Progenitor cell of endocrine pancreas (in vitro differentiated cells): ENCODE measurements at regions not wholly inside any gene's neighbourhood (a gene's known extent, or its start where the extent isn't known, plus 50 kb on each side); places are given as distances from the start of the nearest gene placed in this dataset.

Experiments
- DNase-seq: peaks from one replicate; pipeline ENCODE4 v3.0.0; 2021; ENCODE audit warnings: low spot score; ENCODE audit not compliant: unreplicated experiment
- H3K27ac Mint-ChIP-seq: 2 replicates; pipeline ENCODE4 v1.8.0; 2021; ENCODE audit warnings: mild to moderate bottlenecking, moderate library complexity, mixed read lengths
- H3K27me3 Mint-ChIP-seq: 2 replicates; pipeline ENCODE4 v1.8.0; 2021; ENCODE audit warnings: mixed read lengths
- H3K36me3 Mint-ChIP-seq: 2 replicates; pipeline ENCODE4 v1.8.0; 2022; ENCODE audit warnings: mixed read lengths; ENCODE audit not compliant: insufficient read depth
- H3K4me1 Mint-ChIP-seq: 2 replicates; pipeline ENCODE4 v1.8.0; 2021; ENCODE audit warnings: low read depth, mixed read lengths
- H3K4me3 Mint-ChIP-seq: 2 replicates; pipeline ENCODE4 v1.8.0; 2021; ENCODE audit warnings: low read depth, mild to moderate bottlenecking, moderate library complexity, mixed read lengths
- H3K9me3 Mint-ChIP-seq: 2 replicates; pipeline ENCODE4 v1.8.0; 2021; ENCODE audit warnings: low read depth, mixed read lengths
- TF ChIP-seq, protein P1 (sequence below): fragments of 200-600 bp; sonication (generic); IDR thresholded peaks from one replicate; pipeline ENCODE4 v1.5.0; 2021; ENCODE audit warnings: antibody characterized with exemption, mild to moderate bottlenecking; ENCODE audit not compliant: unreplicated experiment

DNA sequence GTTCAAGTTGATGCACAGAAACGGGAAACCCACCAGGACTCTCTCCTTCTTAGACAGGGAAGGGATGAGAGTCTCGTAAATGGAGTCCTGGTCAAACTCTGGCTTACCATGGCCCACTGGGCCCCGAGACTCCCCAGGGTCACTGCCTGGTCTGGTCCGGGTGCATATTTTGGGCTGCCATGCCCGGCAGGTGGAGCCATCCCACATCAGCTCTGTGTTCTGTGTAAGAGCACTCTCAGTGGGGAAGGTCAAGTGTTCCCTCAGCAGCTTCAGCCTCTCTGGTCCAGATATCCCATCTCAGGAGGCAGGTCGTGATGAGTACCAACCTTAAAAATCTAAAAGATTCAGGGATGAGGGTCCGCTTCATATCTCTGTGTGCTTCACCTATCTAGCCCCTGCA, 138.8 kb downstream of the EDN3 start:
- TF ChIP-seq, protein P1, sequence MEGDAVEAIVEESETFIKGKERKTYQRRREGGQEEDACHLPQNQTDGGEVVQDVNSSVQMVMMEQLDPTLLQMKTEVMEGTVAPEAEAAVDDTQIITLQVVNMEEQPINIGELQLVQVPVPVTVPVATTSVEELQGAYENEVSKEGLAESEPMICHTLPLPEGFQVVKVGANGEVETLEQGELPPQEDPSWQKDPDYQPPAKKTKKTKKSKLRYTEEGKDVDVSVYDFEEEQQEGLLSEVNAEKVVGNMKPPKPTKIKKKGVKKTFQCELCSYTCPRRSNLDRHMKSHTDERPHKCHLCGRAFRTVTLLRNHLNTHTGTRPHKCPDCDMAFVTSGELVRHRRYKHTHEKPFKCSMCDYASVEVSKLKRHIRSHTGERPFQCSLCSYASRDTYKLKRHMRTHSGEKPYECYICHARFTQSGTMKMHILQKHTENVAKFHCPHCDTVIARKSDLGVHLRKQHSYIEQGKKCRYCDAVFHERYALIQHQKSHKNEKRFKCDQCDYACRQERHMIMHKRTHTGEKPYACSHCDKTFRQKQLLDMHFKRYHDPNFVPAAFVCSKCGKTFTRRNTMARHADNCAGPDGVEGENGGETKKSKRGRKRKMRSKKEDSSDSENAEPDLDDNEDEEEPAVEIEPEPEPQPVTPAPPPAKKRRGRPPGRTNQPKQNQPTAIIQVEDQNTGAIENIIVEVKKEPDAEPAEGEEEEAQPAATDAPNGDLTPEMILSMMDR: no peak
- H3K4me3 Mint-ChIP-seq: no peak overlapping the region
- no peaks in the 10 kb centered on the region for H3K9me3 Mint-ChIP-seq
- H3K27me3 Mint-ChIP-seq: peaks cover 36% of the 10 kb centered on the region
- peaks cover 15% of the 10 kb centered on the region for H3K4me1 Mint-ChIP-seq
- H3K36me3 Mint-ChIP-seq: no peaks in the 10 kb centered on the region
- no peak for DNase-seq
- no peak overlapping the region for H3K27ac Mint-ChIP-seq

DNA sequence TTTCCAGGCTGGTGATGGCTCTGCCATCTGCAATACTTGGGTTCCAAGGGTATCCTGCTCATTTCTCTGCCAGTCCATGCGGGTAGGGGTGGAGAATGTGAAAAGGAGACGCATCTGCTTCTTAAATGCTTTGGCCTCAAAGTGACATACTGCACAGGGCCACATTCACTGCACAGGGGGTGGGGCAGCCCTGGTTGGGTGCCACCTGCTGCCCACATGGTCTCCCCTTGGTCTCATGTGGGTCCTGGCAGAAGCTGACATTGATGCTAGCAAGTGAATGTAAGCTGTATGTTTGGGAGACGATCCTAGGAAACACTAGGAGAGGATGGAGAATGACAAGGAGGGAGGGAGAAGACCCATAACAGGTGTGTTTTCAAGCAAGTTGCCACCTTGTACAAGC, 140.9 kb downstream of the EDN3 start:
- H3K4me1 Mint-ChIP-seq: peaks cover 9% of the 10 kb centered on the region
- H3K27ac Mint-ChIP-seq: no peak overlapping the region
- no peak overlapping the region for H3K4me3 Mint-ChIP-seq
- peaks cover 53% of the 10 kb centered on the region for H3K27me3 Mint-ChIP-seq
- no peaks in the 10 kb centered on the region for H3K9me3 Mint-ChIP-seq
- no peaks in the 10 kb centered on the region for H3K36me3 Mint-ChIP-seq
- DNase-seq: no peak
- TF ChIP-seq, protein P1: no peak

DNA sequence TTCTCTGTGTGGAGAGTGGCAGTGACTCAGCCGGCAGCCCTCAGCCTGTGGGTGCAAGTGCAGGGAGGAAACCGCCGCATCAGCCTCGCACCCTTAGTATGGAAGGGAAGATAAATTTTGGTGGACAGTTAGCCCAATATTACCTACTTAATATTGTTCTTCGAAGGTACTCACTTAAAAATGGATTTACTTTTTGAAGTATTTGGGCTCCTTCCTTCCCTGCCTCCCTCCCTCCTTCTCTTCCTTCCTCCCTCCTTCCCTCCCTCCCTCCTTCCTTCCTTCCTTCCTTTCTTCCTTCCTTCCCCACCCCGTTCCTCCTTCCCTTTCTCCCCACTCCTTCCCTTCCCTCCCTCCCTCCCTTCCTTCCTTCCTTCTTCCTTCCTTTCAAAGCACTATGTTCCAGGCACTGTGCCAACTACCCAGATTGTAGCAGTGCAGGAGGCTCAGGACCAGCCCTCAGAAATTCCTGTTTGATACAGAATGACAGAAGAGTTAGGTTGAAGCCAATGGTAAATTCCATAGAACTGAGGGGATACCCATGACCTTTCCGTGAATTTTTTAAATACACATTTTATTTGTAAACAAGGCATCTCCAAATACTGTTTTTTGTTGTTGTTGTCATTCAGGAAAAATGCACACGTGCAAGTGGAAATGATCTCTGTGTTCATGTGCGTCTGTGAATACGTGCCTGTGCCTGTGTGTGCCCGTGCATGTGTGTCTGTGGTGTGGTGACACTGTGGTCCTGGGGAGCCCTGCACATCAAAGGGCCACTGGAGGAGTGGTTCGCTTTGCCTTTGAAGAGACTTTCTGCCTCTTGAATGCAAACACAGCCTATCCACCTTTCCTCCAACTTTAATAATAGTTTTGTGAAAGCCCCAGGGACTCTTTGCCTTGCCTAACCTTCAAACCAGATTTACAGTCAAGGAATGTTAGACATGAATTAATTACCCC, 141.7 kb downstream of the EDN3 start:
- Mint-ChIP-seq H3K36me3 (no peaks in the 10 kb centered on the region), H3K9me3 (no peaks in the 10 kb centered on the region), H3K27me3 (peaks cover 50% of the 10 kb centered on the region), H3K27ac (no peak overlapping the region), H3K4me3 (no peak overlapping the region), H3K4me1 (peaks cover 9% of the 10 kb centered on the region)
- no peak for DNase-seq
- TF ChIP-seq, protein P1: no peak

DNA sequence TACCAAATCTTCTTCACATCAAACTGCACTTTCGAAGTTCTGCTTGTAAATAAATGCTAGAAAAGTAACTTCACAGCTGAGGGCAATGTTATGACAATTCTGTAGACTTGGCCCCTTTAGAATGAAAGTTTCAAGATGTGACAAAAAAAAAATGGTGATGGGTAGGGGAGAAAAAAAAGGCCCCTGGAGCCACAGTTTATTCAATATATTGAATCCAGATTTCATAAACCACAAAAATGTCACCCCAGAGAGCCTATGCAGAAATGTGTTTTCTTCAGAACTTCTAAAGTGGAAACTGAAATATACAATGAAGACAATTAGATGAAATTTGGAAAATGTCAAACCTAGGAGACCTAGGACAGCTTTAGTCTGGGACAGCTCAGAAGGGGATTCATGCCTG, 143.1 kb downstream of the EDN3 start:
- H3K27me3 Mint-ChIP-seq: peaks cover 61% of the 10 kb centered on the region
- H3K36me3 Mint-ChIP-seq: no peaks in the 10 kb centered on the region
- no peak for DNase-seq
- TF ChIP-seq, protein P1: no peak
- peaks cover 3% of the 10 kb centered on the region for H3K4me1 Mint-ChIP-seq
- no peak overlapping the region for H3K4me3 Mint-ChIP-seq
- no peaks in the 10 kb centered on the region for H3K9me3 Mint-ChIP-seq
- H3K27ac Mint-ChIP-seq: no peak overlapping the region

DNA sequence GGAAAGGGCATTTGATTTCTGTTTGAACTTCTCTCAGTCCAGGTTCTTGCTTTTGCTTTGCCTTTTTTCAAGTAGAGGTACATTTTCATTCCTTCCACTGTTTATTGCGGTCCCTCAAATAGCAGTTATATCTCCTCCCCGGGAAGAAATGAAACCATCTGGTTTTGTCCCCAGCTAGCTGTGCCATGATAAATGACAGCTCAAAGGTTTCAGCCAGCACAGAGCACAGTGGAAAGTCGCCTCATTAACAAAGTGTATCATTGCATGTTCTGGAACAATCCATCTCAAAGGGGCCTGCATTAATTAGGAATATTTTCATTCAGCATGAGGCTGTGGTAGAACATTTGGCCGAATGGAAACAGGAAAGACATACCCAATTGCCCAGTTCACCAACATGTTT, 146.0 kb downstream of the EDN3 start:
- H3K4me3 Mint-ChIP-seq: no peak overlapping the region
- H3K9me3 Mint-ChIP-seq: no peaks in the 10 kb centered on the region
- DNase-seq: no peak
- TF ChIP-seq, protein P1: no peak
- no peaks in the 10 kb centered on the region for H3K36me3 Mint-ChIP-seq
- peaks cover 80% of the 10 kb centered on the region for H3K27me3 Mint-ChIP-seq
- H3K4me1 Mint-ChIP-seq: no peaks in the 10 kb centered on the region
- H3K27ac Mint-ChIP-seq: no peak overlapping the region
